Thoracic aorta (tissue), 2 donors: ENCODE measurements at regions not wholly inside any gene's neighbourhood (a gene's known extent, or its start where the extent isn't known, plus 50 kb on each side); places are given as distances from the start of the nearest gene placed in this dataset.

Source experiments
- ATAC-seq: fragments of 150-250 bp; one replicate; pipeline ENCODE4 v1.8.0; 2017; ENCODE audit warnings: low read depth; ENCODE audit not compliant: insufficient number of reproducible peaks, low FRiP score
- DNase-seq: peaks from one replicate; pipeline ENCODE4 v3.0.0-alpha.2; 2020; ENCODE audit warnings: low spot score
- H3K27ac ChIP-seq, 2 donors: fragments of 200-600 bp; sonication (generic); 1 replicate in 1 of 2; 2 replicates in 1 of 2; pipeline ENCODE4 v1.5.1; 2016; ENCODE audit warnings: mild to moderate bottlenecking in 2 of 2, moderate library complexity in 2 of 2
- H3K27me3 ChIP-seq: fragments of 200-600 bp; sonication (generic); replicated peaks from 2 replicates; pipeline ENCODE4 v1.6.0; 2016; ENCODE audit warnings: mild to moderate bottlenecking; ENCODE audit not compliant: insufficient read depth
- H3K36me3 ChIP-seq: fragments of 200-600 bp; sonication (generic); one replicate; pipeline ENCODE4 v1.5.1; 2016
- H3K4me1 ChIP-seq, 2 donors: fragments of 200-600 bp; sonication (generic); 1 replicate in 1 of 2; 2 replicates in 1 of 2; pipeline versions ENCODE4 v1.5.1 to v1.6.0; 2016; ENCODE audit warnings: low read depth in 2 of 2, mild to moderate bottlenecking in 1 of 2; ENCODE audit not compliant: control insufficient read depth in 1 of 2
- H3K4me3 ChIP-seq: fragments of 200-600 bp; sonication (generic); 2 replicates; pipeline ENCODE4 v1.5.1; 2016; ENCODE audit warnings: mild to moderate bottlenecking
- H3K9me3 ChIP-seq: fragments of 200-600 bp; sonication (generic); 2 replicates; pipeline ENCODE4 v1.5.1; 2016
- CTCF ChIP-seq: fragments of 200-600 bp; sonication (generic); IDR thresholded peaks from one replicate; pipeline ENCODE4 v1.5.1; 2019; ENCODE audit warnings: antibody characterized with exemption

- Histone ChIP-seq H3K27ac (no peak overlapping the region), H3K4me3 (no peak overlapping the region), H3K9me3 (no peaks in the 10 kb centered on the region), H3K36me3 (no peaks in the 10 kb centered on the region), H3K4me1 (no peaks in the 10 kb centered on the region), H3K27me3 (no peaks in the 10 kb centered on the region)
- DNase-seq, result no peak
- ATAC-seq, result no peak
- TF ChIP-seq CTCF, result no peak
Measured at GRCh38 chr11:37612146-37612545, 1014.1 kb upstream of the RAG2 start.

GRCh38 chr11:37605229-37605628 lies 1007.2 kb upstream of the RAG2 start:
- no peak for ATAC-seq
- DNase-seq, result no peak

GRCh38 chr11:37598381-37598780 lies 1000.3 kb upstream of the RAG2 start:
- H3K27ac ChIP-seq, result no peak overlapping the region
- ATAC-seq, result no peak
- no peaks in the 10 kb centered on the region for H3K36me3 ChIP-seq
- no peaks in the 10 kb centered on the region for H3K4me1 ChIP-seq
- no peak for TF ChIP-seq CTCF
- H3K9me3 ChIP-seq, result no peaks in the 10 kb centered on the region
- no peak for DNase-seq
- no peak overlapping the region for H3K4me3 ChIP-seq
- no peaks in the 10 kb centered on the region for H3K27me3 ChIP-seq

More at GRCh38 chr11:37605229-37605628, 1007.2 kb upstream of the RAG2 start:
- no peak for TF ChIP-seq CTCF
- no peaks in the 10 kb centered on the region for H3K4me1 ChIP-seq
- H3K36me3 ChIP-seq, result no peaks in the 10 kb centered on the region
- H3K9me3 ChIP-seq, result no peaks in the 10 kb centered on the region
- no peak overlapping the region for H3K27ac ChIP-seq
- no peak overlapping the region for H3K4me3 ChIP-seq
- H3K27me3 ChIP-seq, result no peaks in the 10 kb centered on the region

- ATAC-seq (no peak), DNase-seq (no peak)
- Histone ChIP-seq H3K4me3 (no peak overlapping the region), H3K27me3 (no peaks in the 10 kb centered on the region), H3K4me1 (no peaks in the 10 kb centered on the region), H3K9me3 (no peaks in the 10 kb centered on the region), H3K36me3 (no peaks in the 10 kb centered on the region), H3K27ac (no peak overlapping the region)
- no peak for TF ChIP-seq CTCF
Measured at GRCh38 chr11:37597776-37598175, 999.7 kb upstream of the RAG2 start.

- no peaks in the 10 kb centered on the region for H3K4me1 ChIP-seq
- no peak for TF ChIP-seq CTCF
- no peak for DNase-seq
- H3K9me3 ChIP-seq, result no peaks in the 10 kb centered on the region
- no peak for ATAC-seq
- H3K4me3 ChIP-seq, result no peak overlapping the region
- no peaks in the 10 kb centered on the region for H3K27me3 ChIP-seq
- H3K27ac ChIP-seq, result no peak overlapping the region
- H3K36me3 ChIP-seq, result no peaks in the 10 kb centered on the region
Measured at GRCh38 chr11:37595845-37596244, 997.8 kb upstream of the RAG2 start.
